Ovary (tissue), 7 donors: ENCODE measurements at regions not wholly inside any gene's neighbourhood (a gene's known extent, or its start where the extent isn't known, plus 50 kb on each side); places are given as distances from the start of the nearest gene placed in this dataset.

ENCODE experiments used
- DNase-seq, 5 donors: peaks; one replicate each; pipeline ENCODE4 v3.0.0-alpha.2; 2019 to 2020
- H3K27ac ChIP-seq, 2 donors: fragments of 200-600 bp; one replicate each; pipeline versions ENCODE4 v1.5.1 to v1.8.0; 2019 to 2022
- H3K27me3 ChIP-seq: fragments of 200-600 bp; one replicate; pipeline ENCODE4 v1.8.0; 2022
- H3K36me3 ChIP-seq: fragments of 200-600 bp; sonication (generic); one replicate; pipeline ENCODE4 v1.5.1; 2019
- H3K4me1 ChIP-seq: one replicate; pipeline ENCODE4 v1.8.1; 2013; ENCODE audit warnings: mild to moderate bottlenecking, moderate library complexity; ENCODE audit not compliant: insufficient read depth
- H3K4me3 ChIP-seq: fragments of 200-600 bp; sonication (generic); one replicate; pipeline ENCODE4 v1.5.1; 2017
- H3K9me3 ChIP-seq, 2 donors: fragments of 200-600 bp in 1 of 2; sonication (generic) in 1 of 2; one replicate each; pipeline versions ENCODE4 v1.5.1 to v1.8.1; 2013 to 2019; ENCODE audit warnings: mild to moderate bottlenecking in 1 of 2, moderate library complexity in 1 of 2
- CTCF ChIP-seq, 3 donors: fragments of 450-650 bp in 2 of 3; fragments of 200-600 bp in 1 of 3; IDR thresholded peaks; one replicate each; pipeline versions ENCODE4 v1.5.1 to v1.8.0; 2016 to 2022; ENCODE audit warnings: antibody characterized with exemption in 3 of 3, mild to moderate bottlenecking in 1 of 3
- EP300 ChIP-seq: sonication (generic); formaldehyde crosslinking; IDR thresholded peaks from one replicate; pipeline ENCODE4 v1.6.1; 2017; ENCODE audit warnings: antibody characterized with exemption
- POLR2A ChIP-seq: fragments of 450-650 bp; IDR thresholded peaks from one replicate; pipeline ENCODE4 v1.6.1; 2017; ENCODE audit warnings: antibody characterized with exemption, mild to moderate bottlenecking, moderate library complexity
- WGBS, 3 donors: extraction: QIAGEN DNeasy Blood & Tissue Kit in 1 of 3; methylation state at CpG; one replicate each; pipeline versions ENCODE4 v1.1.5 to v1.1.7; 2013 to 2017; 5-methylcytosine and 5-hydroxymethylcytosine counted together
- intact Hi-C, 4 donors: fragments of 100-400 bp; cut with DNase I; formaldehyde crosslinking; loops; one replicate each; pipeline versions ENCODE4 v1.11.0 to v1.15.1; 2022 to 2023
- donor health status: DM: no; HTN: no; CAD: no; lungs with moderate emphysema.
- donor health status: DM: no; HTN: no; CAD: no.
- donor health status: Bipolar disorder and iron deficiency.
- donor health status: DM: no; HTN: no; CAD: no.
- donor health status: DM: yes; HTN: yes; CAD: no.

- TF ChIP-seq POLR2A (no peak), EP300 (no peak), CTCF (IDR thresholded peaks at IDR 0.05) (no peak)
- intact Hi-C loops, result no loop called here
- 49 to 58% (median 52%) methylated on average over 1 of the region's 1 CpG for WGBS, 3 donors
Measured at GRCh38 chr6:9518431-9518830, 896.4 kb downstream of the TFAP2A start.

GRCh38 chr6:9517806-9518205, 897.1 kb downstream of the TFAP2A start:
- Histone ChIP-seq H3K4me3 (no peak overlapping the region), H3K4me1 (no peaks in the 10 kb centered on the region), H3K27ac (no peak overlapping the region), H3K27me3 (no peaks in the 10 kb centered on the region), H3K9me3 (no peaks in the 10 kb centered on the region), H3K36me3 (no peaks in the 10 kb centered on the region)
- no peak for TF ChIP-seq POLR2A
- TF ChIP-seq EP300, result no peak
- no peak for TF ChIP-seq CTCF (IDR thresholded peaks at IDR 0.05)
- no peak for DNase-seq
- WGBS, 3 donors, result 78 to 83% (median 80%) methylated on average over 3 of the region's 3 CpGs
- intact Hi-C loops, result no loop called here

More at GRCh38 chr6:9518431-9518830, 896.4 kb downstream of the TFAP2A start:
- no peaks in the 10 kb centered on the region for H3K27me3 ChIP-seq
- H3K9me3 ChIP-seq, result no peaks in the 10 kb centered on the region
- H3K4me1 ChIP-seq, result no peaks in the 10 kb centered on the region
- H3K27ac ChIP-seq, result no peak overlapping the region
- no peaks in the 10 kb centered on the region for H3K36me3 ChIP-seq
- no peak for DNase-seq
- no peak overlapping the region for H3K4me3 ChIP-seq

- TF ChIP-seq POLR2A, result no peak
- TF ChIP-seq CTCF (IDR thresholded peaks at IDR 0.05), result no peak
- TF ChIP-seq EP300, result no peak
- WGBS, 3 donors, result 30 to 39% (median 33%) methylated on average over 13 of the region's 13 CpGs
- DNase-seq, result no peak
- H3K4me3 ChIP-seq, result no peak overlapping the region
- no peaks in the 10 kb centered on the region for H3K36me3 ChIP-seq
- no peak overlapping the region for H3K27ac ChIP-seq
- H3K4me1 ChIP-seq, result no peaks in the 10 kb centered on the region
- no peaks in the 10 kb centered on the region for H3K9me3 ChIP-seq
- intact Hi-C loops, result no loop called here
- H3K27me3 ChIP-seq, result no peaks in the 10 kb centered on the region
Measured at GRCh38 chr6:9515633-9516606, 899.0 kb downstream of the TFAP2A start.

GRCh38 chr6:9514146-9514545, 900.7 kb downstream of the TFAP2A start:
- intact Hi-C loops, result no loop called here
- Histone ChIP-seq H3K27ac (no peak overlapping the region), H3K4me1 (no peaks in the 10 kb centered on the region), H3K9me3 (no peaks in the 10 kb centered on the region), H3K4me3 (no peak overlapping the region), H3K27me3 (no peaks in the 10 kb centered on the region), H3K36me3 (no peaks in the 10 kb centered on the region)
- no peak for DNase-seq
- 81 to 94% (median 83%) methylated on average over 1 of the region's 1 CpG for WGBS, 3 donors
- no peak for TF ChIP-seq EP300
- no peak for TF ChIP-seq CTCF (IDR thresholded peaks at IDR 0.05)
- TF ChIP-seq POLR2A, result no peak
